K562 (cell line): ENCODE measurements at regions not wholly inside any gene's neighbourhood (a gene's known extent, or its start where the extent isn't known, plus 50 kb on each side); places are given as distances from the start of the nearest gene placed in this dataset.

Source experiments
- ELF1 ChIP-seq: fragments of 200-800 bp; sonication (Bioruptor generic); IDR thresholded peaks from 2 replicates; pipeline ENCODE4 v1.6.1; 2016; ENCODE audit warnings: missing genetic modification characterization, missing compliant biosample characterization
- MAZ ChIP-seq, 2 experiments: fragments of 450-650 bp in 1 of 2; sonication (generic) in 1 of 2; formaldehyde crosslinking; IDR thresholded peaks in 1 of 2; conservative IDR thresholded peaks in 1 of 2; 2 replicates each; pipeline versions ENCODE4 v1.4.0 to v1.5.0; 2020; ENCODE audit warnings: mild to moderate bottlenecking in 1 of 2, missing genetic modification reagents in 1 of 2
- NR2C2 ChIP-seq, 2 experiments: fragments of 200-800 bp in 1 of 2; sonication (Bioruptor generic) in 1 of 2; sonication (generic) in 1 of 2; formaldehyde crosslinking in 1 of 2; IDR thresholded peaks; 2 replicates each; pipeline versions ENCODE4 v1.6.1 to v1.8.0; 2016 to 2022; ENCODE audit warnings: mild to moderate bottlenecking in 1 of 2, missing compliant biosample characterization in 1 of 2, missing genetic modification characterization in 1 of 2, missing genetic modification reagents in 1 of 2
- TEAD1 ChIP-seq, 2 experiments: fragments of 450-650 bp in 1 of 2; sonication (generic) in 1 of 2; formaldehyde crosslinking; IDR thresholded peaks; 2 replicates each; pipeline versions ENCODE4 v1.4.0 to v1.8.0; 2020 to 2022; ENCODE audit warnings: mild to moderate bottlenecking in 2 of 2, missing genetic modification reagents in 1 of 2
- ZNF507 ChIP-seq: conservative IDR thresholded peaks from 2 replicates; pipeline ENCODE4 v1.6.1; 2017; ENCODE audit warnings: missing genetic modification characterization, missing compliant biosample characterization
- TF ChIP-seq, protein P1 (sequence below), 2 experiments: fragments of 450-650 bp; IDR thresholded peaks; 2 replicates each; pipeline ENCODE4 v1.6.1; 2016; ENCODE audit warnings: mild to moderate bottlenecking in 2 of 2, borderline replicate concordance in 1 of 2, low read depth in 1 of 2, moderate library complexity in 1 of 2
- TF ChIP-seq, protein P2 (sequence below): fragments of 450-650 bp; formaldehyde crosslinking; IDR thresholded peaks from 2 replicates; pipeline ENCODE4 v1.4.0; 2022; ENCODE audit warnings: mild to moderate bottlenecking, moderate library complexity
- TF ChIP-seq, protein P3 (sequence below): fragments of 250-450 bp; sonication (Bioruptor Pico); IDR thresholded peaks from 2 replicates; pipeline ENCODE4 v1.8.0; 2021; ENCODE audit warnings: mild to moderate bottlenecking, moderate library complexity
- TF ChIP-seq, protein P4 (sequence below): IDR thresholded peaks from 2 replicates; pipeline ENCODE4 v1.6.1; 2014; ENCODE audit warnings: antibody characterized with exemption

DNA sequence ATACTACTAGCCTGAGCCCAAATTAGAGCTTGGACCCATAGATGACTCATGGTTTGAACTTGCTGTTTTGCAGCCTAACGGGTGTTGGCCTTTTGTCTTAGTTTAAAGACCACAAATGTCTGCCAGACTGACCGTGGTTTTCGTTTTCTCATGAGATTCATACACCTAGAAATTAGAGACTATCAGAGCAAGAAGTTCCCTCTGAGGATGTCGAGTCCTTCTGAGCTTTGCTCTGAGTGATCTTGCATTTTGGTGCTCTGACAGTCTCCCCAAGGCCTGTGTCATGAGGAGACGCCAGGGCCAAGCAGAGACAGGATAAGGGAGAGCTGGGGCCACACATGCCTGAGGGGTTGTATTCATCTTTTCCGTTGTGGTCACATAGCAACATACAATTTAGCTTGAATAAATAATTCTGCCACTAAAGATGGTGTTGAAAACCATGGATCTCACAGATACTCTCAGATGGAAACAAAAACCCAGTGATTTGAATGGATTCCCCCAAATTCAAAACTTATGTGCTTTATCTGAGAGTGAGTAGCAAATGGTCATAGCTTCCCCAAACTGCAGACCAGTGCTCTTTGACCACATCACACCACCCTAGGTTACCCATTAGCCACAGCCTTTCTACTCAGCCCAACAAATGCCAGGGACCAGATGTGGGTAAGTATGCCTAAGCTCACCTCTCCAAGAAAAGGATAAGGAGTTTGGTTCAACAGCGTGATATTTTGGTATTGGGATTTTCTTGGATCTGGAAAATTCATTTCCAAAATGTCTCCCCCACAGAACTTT, 762.0 kb upstream of the IGFBP3 start (continued):
- TF ChIP-seq, protein P1, sequence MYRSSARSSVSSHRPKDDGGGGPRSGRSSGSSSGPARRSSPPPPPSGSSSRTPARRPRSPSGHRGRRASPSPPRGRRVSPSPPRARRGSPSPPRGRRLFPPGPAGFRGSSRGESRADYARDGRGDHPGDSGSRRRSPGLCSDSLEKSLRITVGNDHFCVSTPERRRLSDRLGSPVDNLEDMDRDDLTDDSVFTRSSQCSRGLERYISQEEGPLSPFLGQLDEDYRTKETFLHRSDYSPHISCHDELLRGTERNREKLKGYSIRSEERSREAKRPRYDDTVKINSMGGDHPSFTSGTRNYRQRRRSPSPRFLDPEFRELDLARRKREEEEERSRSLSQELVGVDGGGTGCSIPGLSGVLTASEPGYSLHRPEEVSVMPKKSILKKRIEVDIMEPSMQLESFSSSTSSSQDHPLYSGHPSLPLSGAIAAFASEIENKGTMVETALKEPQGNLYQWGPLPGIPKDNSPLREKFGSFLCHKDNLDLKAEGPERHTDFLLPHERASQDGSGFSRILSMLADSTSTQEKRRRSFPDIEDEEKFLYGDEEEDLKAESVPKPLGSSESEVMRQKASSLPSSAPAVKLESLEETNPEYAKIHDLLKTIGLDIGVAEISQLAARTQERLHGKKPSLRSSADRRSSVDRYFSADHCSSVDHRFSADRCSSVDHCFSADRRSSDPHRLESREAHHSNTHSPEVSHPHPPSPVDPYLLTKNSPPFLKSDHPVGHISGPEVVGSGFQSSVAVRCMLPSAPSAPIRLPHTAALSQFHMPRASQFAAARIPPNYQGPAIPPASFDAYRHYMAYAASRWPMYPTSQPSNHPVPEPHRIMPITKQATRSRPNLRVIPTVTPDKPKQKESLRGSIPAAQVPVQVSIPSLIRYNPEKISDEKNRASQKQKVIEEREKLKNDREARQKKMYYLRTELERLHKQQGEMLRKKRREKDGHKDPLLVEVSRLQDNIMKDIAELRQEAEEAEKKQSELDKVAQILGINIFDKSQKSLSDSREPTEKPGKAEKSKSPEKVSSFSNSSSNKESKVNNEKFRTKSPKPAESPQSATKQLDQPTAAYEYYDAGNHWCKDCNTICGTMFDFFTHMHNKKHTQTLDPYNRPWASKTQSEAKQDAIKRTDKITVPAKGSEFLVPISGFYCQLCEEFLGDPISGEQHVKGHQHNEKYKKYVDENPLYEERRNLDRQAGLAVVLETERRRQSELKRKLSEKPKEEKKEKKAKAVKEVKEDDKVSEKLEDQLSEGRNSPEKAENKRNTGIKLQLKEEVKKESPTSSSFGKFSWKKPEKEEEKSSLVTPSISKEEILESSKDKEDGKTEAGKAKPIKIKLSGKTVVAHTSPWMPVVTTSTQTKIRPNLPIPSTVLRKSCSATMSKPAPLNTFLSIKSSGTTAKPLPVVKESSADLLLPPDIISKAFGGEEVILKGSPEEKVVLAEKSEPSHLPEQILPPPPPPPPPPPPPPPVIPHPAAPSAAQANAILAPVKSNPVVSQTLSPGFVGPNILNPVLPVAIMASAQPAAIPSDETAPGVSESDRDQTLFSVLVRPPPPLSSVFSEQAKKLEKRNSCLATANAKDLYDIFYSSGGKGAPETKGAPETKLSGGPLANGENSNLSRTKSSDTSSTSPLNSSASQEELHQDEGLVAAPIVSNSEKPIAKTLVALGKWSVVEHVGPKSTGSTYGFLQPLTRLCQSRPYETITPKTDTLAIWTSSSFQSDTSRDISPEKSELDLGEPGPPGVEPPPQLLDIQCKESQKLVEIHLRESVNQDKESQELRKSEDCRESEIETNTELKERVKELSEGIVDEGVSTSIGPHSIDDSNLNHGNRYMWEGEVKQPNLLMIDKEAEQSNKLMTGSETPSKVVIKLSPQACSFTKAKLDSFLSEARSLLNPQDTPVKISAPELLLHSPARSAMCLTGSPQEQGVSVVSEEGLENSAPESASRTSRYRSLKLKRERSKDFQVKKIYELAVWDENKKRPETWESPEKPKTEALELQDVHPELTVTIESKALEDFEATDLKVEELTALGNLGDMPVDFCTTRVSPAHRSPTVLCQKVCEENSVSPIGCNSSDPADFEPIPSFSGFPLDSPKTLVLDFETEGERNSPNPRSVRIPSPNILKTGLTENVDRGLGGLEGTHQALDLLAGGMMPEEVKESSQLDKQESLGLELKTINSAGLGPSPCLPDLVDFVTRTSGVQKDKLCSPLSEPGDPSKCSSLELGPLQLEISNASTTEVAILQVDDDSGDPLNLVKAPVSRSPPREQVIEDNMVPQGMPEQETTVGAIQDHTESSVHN (IDR thresholded peaks at IDR 0.05; ENCODE audit: borderline replicate concordance in 1 of 2, low read depth in 1 of 2): no peak
- TF ChIP-seq, protein P2, sequence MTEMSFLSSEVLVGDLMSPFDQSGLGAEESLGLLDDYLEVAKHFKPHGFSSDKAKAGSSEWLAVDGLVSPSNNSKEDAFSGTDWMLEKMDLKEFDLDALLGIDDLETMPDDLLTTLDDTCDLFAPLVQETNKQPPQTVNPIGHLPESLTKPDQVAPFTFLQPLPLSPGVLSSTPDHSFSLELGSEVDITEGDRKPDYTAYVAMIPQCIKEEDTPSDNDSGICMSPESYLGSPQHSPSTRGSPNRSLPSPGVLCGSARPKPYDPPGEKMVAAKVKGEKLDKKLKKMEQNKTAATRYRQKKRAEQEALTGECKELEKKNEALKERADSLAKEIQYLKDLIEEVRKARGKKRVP: no peak
- TF ChIP-seq NR2C2 (CRISPR knock-in tag; IDR thresholded peaks at IDR 0.05) (no peak), NR2C2 (tag; IDR thresholded peaks at IDR 0.05) (no peak), MAZ (CRISPR knock-in tag; conservative IDR thresholded peaks at IDR 0.05 in 1 of 2, IDR thresholded peaks at IDR 0.05 in 1 of 2) (no peak), TEAD1 (CRISPR knock-in tag; IDR thresholded peaks at IDR 0.05) (no peak), ELF1 (tag) (no peak), ZNF507 (tag) (no peak)
- TF ChIP-seq, protein P3, sequence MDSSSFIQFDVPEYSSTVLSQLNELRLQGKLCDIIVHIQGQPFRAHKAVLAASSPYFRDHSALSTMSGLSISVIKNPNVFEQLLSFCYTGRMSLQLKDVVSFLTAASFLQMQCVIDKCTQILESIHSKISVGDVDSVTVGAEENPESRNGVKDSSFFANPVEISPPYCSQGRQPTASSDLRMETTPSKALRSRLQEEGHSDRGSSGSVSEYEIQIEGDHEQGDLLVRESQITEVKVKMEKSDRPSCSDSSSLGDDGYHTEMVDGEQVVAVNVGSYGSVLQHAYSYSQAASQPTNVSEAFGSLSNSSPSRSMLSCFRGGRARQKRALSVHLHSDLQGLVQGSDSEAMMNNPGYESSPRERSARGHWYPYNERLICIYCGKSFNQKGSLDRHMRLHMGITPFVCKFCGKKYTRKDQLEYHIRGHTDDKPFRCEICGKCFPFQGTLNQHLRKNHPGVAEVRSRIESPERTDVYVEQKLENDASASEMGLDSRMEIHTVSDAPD (CRISPR knock-in tag): no peak
- TF ChIP-seq, protein P4, sequence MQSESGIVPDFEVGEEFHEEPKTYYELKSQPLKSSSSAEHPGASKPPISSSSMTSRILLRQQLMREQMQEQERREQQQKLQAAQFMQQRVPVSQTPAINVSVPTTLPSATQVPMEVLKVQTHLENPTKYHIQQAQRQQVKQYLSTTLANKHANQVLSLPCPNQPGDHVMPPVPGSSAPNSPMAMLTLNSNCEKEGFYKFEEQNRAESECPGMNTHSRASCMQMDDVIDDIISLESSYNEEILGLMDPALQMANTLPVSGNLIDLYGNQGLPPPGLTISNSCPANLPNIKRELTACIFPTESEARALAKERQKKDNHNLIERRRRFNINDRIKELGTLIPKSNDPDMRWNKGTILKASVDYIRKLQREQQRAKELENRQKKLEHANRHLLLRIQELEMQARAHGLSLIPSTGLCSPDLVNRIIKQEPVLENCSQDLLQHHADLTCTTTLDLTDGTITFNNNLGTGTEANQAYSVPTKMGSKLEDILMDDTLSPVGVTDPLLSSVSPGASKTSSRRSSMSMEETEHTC: no peak
